NCI-H226 (cell line): ENCODE measurements at regions not wholly inside any gene's neighbourhood (a gene's known extent, or its start where the extent isn't known, plus 50 kb on each side); places are given as distances from the start of the nearest gene placed in this dataset.
"Not testable (repeated sequence)": the region's sequence is repeated elsewhere in the genome, so short reads cannot be mapped to it uniquely, and the experiment has no call there.

Experiments used
- DNase-seq: peaks from one replicate; pipeline ENCODE4 v3.0.0-alpha.2; 2015

- DNase-seq, result no peak
These were observed 141.9 kb upstream of the EXOC2 start for GRCh38 chr6:834866-835265.

- no peak for DNase-seq
These were observed 141.3 kb upstream of the EXOC2 start for GRCh38 chr6:834190-834589.

GRCh38 chr6:832804-833203 is 139.9 kb upstream of the EXOC2 start:
- not testable (repeated sequence) for DNase-seq

GRCh38 chr6:830667-831327 is 137.9 kb upstream of the EXOC2 start:
- DNase-seq, result no peak

- DNase-seq, result no peak
These were observed 136.7 kb upstream of the EXOC2 start for GRCh38 chr6:829656-830055.

- no peak for DNase-seq
These were observed 134.5 kb upstream of the EXOC2 start for GRCh38 chr6:827431-827830.

GRCh38 chr6:819122-819521 is 126.2 kb upstream of the EXOC2 start:
- DNase-seq, result no peak

- DNase-seq, result no peak
These were observed 125.3 kb upstream of the EXOC2 start for GRCh38 chr6:818196-818595.

- no peak for DNase-seq
These were observed 123.7 kb upstream of the EXOC2 start for GRCh38 chr6:816510-817084.

- DNase-seq, result no peak
These were observed 122.4 kb upstream of the EXOC2 start for GRCh38 chr6:815348-815738.

- DNase-seq, result no peak
These were observed 121.7 kb upstream of the EXOC2 start for GRCh38 chr6:814378-815347.

GRCh38 chr6:811831-812230 is 118.9 kb upstream of the EXOC2 start:
- no peak for DNase-seq

- no peak for DNase-seq
These were observed 118.3 kb upstream of the EXOC2 start for GRCh38 chr6:811191-811590.

- DNase-seq, result no peak
These were observed 111.8 kb upstream of the EXOC2 start for GRCh38 chr6:804771-805170.

GRCh38 chr6:804317-804716 is 111.4 kb upstream of the EXOC2 start:
- DNase-seq, result no peak

GRCh38 chr6:803191-803977 is 110.4 kb upstream of the EXOC2 start:
- DNase-seq, result no peak

- no peak for DNase-seq
These were observed 109.8 kb upstream of the EXOC2 start for GRCh38 chr6:802701-803100.

GRCh38 chr6:802223-802622 is 109.3 kb upstream of the EXOC2 start:
- not testable (repeated sequence) for DNase-seq

GRCh38 chr6:799769-800168 is 106.8 kb upstream of the EXOC2 start:
- DNase-seq, result no peak

GRCh38 chr6:797479-798077 is 104.6 kb upstream of the EXOC2 start:
- DNase-seq, result no peak

- DNase-seq, result no peak
These were observed 102.2 kb upstream of the EXOC2 start for GRCh38 chr6:795046-795685.

- DNase-seq, result no peak
These were observed 100.3 kb upstream of the EXOC2 start for GRCh38 chr6:793261-793660.
